NCI-H526 (cell line): ENCODE measurements at regions not wholly inside any gene's neighbourhood (a gene's known extent, or its start where the extent isn't known, plus 50 kb on each side); places are given as distances from the start of the nearest gene placed in this dataset.
"Not testable (repeated sequence)": the region's sequence is repeated elsewhere in the genome, so short reads cannot be mapped to it uniquely, and the experiment has no call there.

Experiments used
- DNase-seq, 2 experiments: peaks; one replicate each; lab custom pipeline; 2025; lab: John Stamatoyannopoulos, UW

GRCh38 chr20:53644108-53644507 lies 50.5 kb upstream of the ZNF217 start:
- not testable (repeated sequence) for DNase-seq
